ENCODE measurements at regions not wholly inside any gene's neighbourhood (a gene's known extent, or its start where the extent isn't known, plus 50 kb on each side); places are given as distances from the start of the nearest gene placed in this dataset.

GRCh38 chr10:37588299-37588698 is 269.1 kb downstream of the ZNF248 start:
- no peak overlapping the region for H3K4me3 Mint-ChIP-seq
- Histone ChIP-seq H3K9ac (ENCODE audit: low read length) (no peak overlapping the region), H3K79me2 (ENCODE audit: control insufficient read depth, insufficient read depth, low read length) (no peaks in the 10 kb centered on the region), H4K20me1 (ENCODE audit: control insufficient read depth, insufficient read depth, low read length, poor library complexity, severe bottlenecking) (no peaks in the 10 kb centered on the region), H3K4me2 (replicated peaks; ENCODE audit: low read depth, low read length, poor library complexity, severe bottlenecking) (no peak overlapping the region), H3K27ac (ENCODE audit: low read length in 2 of 2) (no peak overlapping the region), H3K4me3 (ENCODE audit: control extremely low read depth in 1 of 5, extremely low read depth in 1 of 5, insufficient read depth in 1 of 5, low read depth in 2 of 5, low read length in 4 of 5) (no peak overlapping the region), H3K27me3 (replicated peaks in 1 of 4; ENCODE audit: control extremely low read depth in 1 of 4, control insufficient read depth in 3 of 4, insufficient read depth in 4 of 4, low read length in 3 of 4) (no peaks in the 10 kb centered on the region), H3K9me3 (ENCODE audit: control extremely low read depth in 1 of 3, control insufficient read depth in 2 of 3, insufficient read depth in 1 of 3, low read length in 2 of 3) (peaks cover 0 to 12% (median 4%) of the 10 kb centered on the region in 3 donors), H2AFZ (ENCODE audit: insufficient read depth, low read depth, low read length, poor library complexity, severe bottlenecking) (no peak overlapping the region), H3K36me3 (replicated peaks in 1 of 2; ENCODE audit: control extremely low read depth in 1 of 2, control insufficient read depth in 1 of 2, extremely low read depth in 1 of 2, insufficient read depth in 2 of 2, low read length in 1 of 2) (no peaks in the 10 kb centered on the region), H3K4me1 (ENCODE audit: control insufficient read depth in 2 of 2, insufficient read depth in 2 of 2, low read length in 2 of 2) (no peaks in the 10 kb centered on the region)
- H3K4me1 Mint-ChIP-seq = no peaks in the 10 kb centered on the region
- H3K27me3 Mint-ChIP-seq = no peaks in the 10 kb centered on the region
- intact Hi-C loops (cut with micrococcal nuclease) = no loop called here
- no peak overlapping the region for H3K27ac Mint-ChIP-seq
- H3K9me3 Mint-ChIP-seq (ENCODE audit: insufficient read depth) = peaks cover 3% of the 10 kb centered on the region
- ATAC-seq (ENCODE audit: low read depth) (no peak), DNase-seq (no peak)
- ChIA-PET POLR2A (no interaction called here), CTCF (no interaction called here)
- WGBS (ENCODE audit: insufficient coverage) = 93% methylated on average over 4 of the region's 6 CpGs
- TF ChIP-seq EZH2 (IDR thresholded peaks at IDR 0.05; ENCODE audit: borderline replicate concordance, insufficient read depth, low read depth, low read length, poor library complexity, severe bottlenecking) (no peak), CTCF (IDR thresholded peaks at IDR 0.05) (no peak)

GRCh38 chr10:37584643-37585042 is 272.8 kb downstream of the ZNF248 start:
- no CpG with 5 or more reads among the region's 4 CpGs for WGBS (ENCODE audit: insufficient coverage)
- Histone ChIP-seq H3K4me3 (ENCODE audit: control extremely low read depth in 1 of 5, extremely low read depth in 1 of 5, insufficient read depth in 1 of 5, low read depth in 2 of 5, low read length in 4 of 5) (no peak overlapping the region), H3K36me3 (replicated peaks in 1 of 2; ENCODE audit: control extremely low read depth in 1 of 2, control insufficient read depth in 1 of 2, extremely low read depth in 1 of 2, insufficient read depth in 2 of 2, low read length in 1 of 2) (no peaks in the 10 kb centered on the region), H3K27me3 (replicated peaks in 1 of 4; ENCODE audit: control extremely low read depth in 1 of 4, control insufficient read depth in 3 of 4, insufficient read depth in 4 of 4, low read length in 3 of 4) (no peaks in the 10 kb centered on the region), H3K4me2 (replicated peaks; ENCODE audit: low read depth, low read length, poor library complexity, severe bottlenecking) (no peak overlapping the region), H3K27ac (ENCODE audit: low read length in 2 of 2) (no peak overlapping the region), H2AFZ (ENCODE audit: insufficient read depth, low read depth, low read length, poor library complexity, severe bottlenecking) (no peak overlapping the region), H4K20me1 (ENCODE audit: control insufficient read depth, insufficient read depth, low read length, poor library complexity, severe bottlenecking) (no peaks in the 10 kb centered on the region), H3K9ac (ENCODE audit: low read length) (no peak overlapping the region), H3K79me2 (ENCODE audit: control insufficient read depth, insufficient read depth, low read length) (no peaks in the 10 kb centered on the region), H3K4me1 (ENCODE audit: control insufficient read depth in 2 of 2, insufficient read depth in 2 of 2, low read length in 2 of 2) (no peaks in the 10 kb centered on the region), H3K9me3 (ENCODE audit: control extremely low read depth in 1 of 3, control insufficient read depth in 2 of 3, insufficient read depth in 1 of 3, low read length in 2 of 3) (peaks cover 0 to 17% (median 2%) of the 10 kb centered on the region in 3 donors)
- DNase-seq (no peak), ATAC-seq (ENCODE audit: low read depth) (no peak)
- no peaks in the 10 kb centered on the region for H3K4me1 Mint-ChIP-seq
- H3K4me3 Mint-ChIP-seq = no peak overlapping the region
- no peaks in the 10 kb centered on the region for H3K9me3 Mint-ChIP-seq (ENCODE audit: insufficient read depth)
- POLR2A ChIA-PET = no interaction called here
- H3K27ac Mint-ChIP-seq = no peak overlapping the region
- H3K27me3 Mint-ChIP-seq = no peaks in the 10 kb centered on the region
- CTCF ChIA-PET = no interaction called here
- intact Hi-C loops (cut with micrococcal nuclease) = no loop called here
- TF ChIP-seq CTCF (IDR thresholded peaks at IDR 0.05) (no peak), EZH2 (IDR thresholded peaks at IDR 0.05; ENCODE audit: borderline replicate concordance, insufficient read depth, low read depth, low read length, poor library complexity, severe bottlenecking) (no peak)
